B cell (primary cell): ENCODE measurements at regions not wholly inside any gene's neighbourhood (a gene's known extent, or its start where the extent isn't known, plus 50 kb on each side); places are given as distances from the start of the nearest gene placed in this dataset.

Source experiments
- ATAC-seq: fragments of 200-7000 bp; cut with Tn5 transposase; one replicate; pipeline ENCODE4 v1.10.0; 2021; ENCODE audit warnings: low read depth, mild to moderate bottlenecking, moderate number of reproducible peaks, moderate library complexity
- CTCF ChIA-PET: fragments of 350-600 bp; sonication (Branson Sonifier 250); formaldehyde crosslinking; loops from one replicate; lab custom pipeline; 2021; ENCODE audit warnings: antibody characterized with exemption, inconsistent platforms; lab: Charles Lee
- POLR2A ChIA-PET: fragments of 350-600 bp; sonication (Branson Sonifier 250); formaldehyde crosslinking; loops from one replicate; lab custom pipeline; 2021; ENCODE audit warnings: antibody characterized with exemption; lab: Charles Lee
- DNase-seq: peaks from one replicate; pipeline ENCODE4 v3.0.0; 2013
- H2AFZ ChIP-seq: 2 replicates; pipeline ENCODE4 v1.6.1; 2012; ENCODE audit warnings: mild to moderate bottlenecking, low read depth, low read length; ENCODE audit not compliant: insufficient read depth, poor library complexity, severe bottlenecking
- H3K27ac ChIP-seq, 2 donors: 1 replicate in 1 of 2; 2 replicates in 1 of 2; pipeline ENCODE4 v1.5.1; 2012 to 2013; ENCODE audit warnings: low read length in 2 of 2, mild to moderate bottlenecking in 2 of 2, moderate library complexity in 1 of 2
- H3K27me3 ChIP-seq, 4 experiments: fragments of 200-600 bp in 1 of 4; sonication (generic) in 1 of 4; replicated peaks in 1 of 4; 1 replicate in 2 of 4; 2 replicates in 2 of 4; pipeline versions ENCODE4 v1.6.1 to v1.7.0; 2013 to 2016; ENCODE audit warnings: low read length in 3 of 4, mild to moderate bottlenecking in 2 of 4, mixed read lengths in 1 of 4, moderate library complexity in 1 of 4; ENCODE audit not compliant: insufficient read depth in 4 of 4, control insufficient read depth in 3 of 4; ENCODE audit errors: control extremely low read depth in 1 of 4
- H3K36me3 ChIP-seq, 2 experiments: replicated peaks in 1 of 2; 1 replicate in 1 of 2; 2 replicates in 1 of 2; pipeline versions ENCODE4 v1.6.1 to v1.7.1; 2013; ENCODE audit warnings: low read length in 1 of 2; ENCODE audit not compliant: insufficient read depth in 2 of 2, control insufficient read depth in 1 of 2; ENCODE audit errors: control extremely low read depth in 1 of 2, extremely low read depth in 1 of 2
- H3K4me1 ChIP-seq, 2 donors: fragments of 200-600 bp in 1 of 2; sonication (generic) in 1 of 2; 1 replicate in 1 of 2; 2 replicates in 1 of 2; pipeline versions ENCODE4 v1.5.1 to v1.6.1; 2013 to 2017; ENCODE audit warnings: low read length in 2 of 2; ENCODE audit not compliant: control insufficient read depth in 2 of 2, insufficient read depth in 2 of 2
- H3K4me2 ChIP-seq: replicated peaks from 2 replicates; pipeline ENCODE3; 2012; ENCODE audit warnings: mild to moderate bottlenecking, low read depth, low read length; ENCODE audit not compliant: poor library complexity, severe bottlenecking
- H3K4me3 ChIP-seq, 5 experiments: fragments of 200-600 bp in 1 of 5; sonication (generic) in 1 of 5; 1 replicate in 3 of 5; 2 replicates in 2 of 5; pipeline versions ENCODE4 v1.5.1 to v1.7.0; 2011 to 2016; ENCODE audit warnings: low read length in 4 of 5, mild to moderate bottlenecking in 4 of 5, low read depth in 2 of 5, control low read depth in 1 of 5, moderate library complexity in 1 of 5; ENCODE audit not compliant: insufficient read depth in 1 of 5; ENCODE audit errors: control extremely low read depth in 1 of 5, extremely low read depth in 1 of 5
- H3K79me2 ChIP-seq: fragments of 200-600 bp; sonication (generic); one replicate; pipeline ENCODE4 v1.6.0; 2016; ENCODE audit warnings: low read length; ENCODE audit not compliant: control insufficient read depth, insufficient read depth
- H3K9ac ChIP-seq: fragments of 200-600 bp; sonication (generic); 2 replicates; pipeline ENCODE4 v1.6.1; 2017; ENCODE audit warnings: mild to moderate bottlenecking, low read length, moderate library complexity
- H3K9me3 ChIP-seq, 3 donors: one replicate each; pipeline versions ENCODE4 v1.6.1 to v1.7.1; 2013; ENCODE audit warnings: low read length in 2 of 3; ENCODE audit not compliant: control insufficient read depth in 2 of 3, insufficient read depth in 1 of 3; ENCODE audit errors: control extremely low read depth in 1 of 3
- H4K20me1 ChIP-seq: 2 replicates; pipeline ENCODE4 v1.6.0; 2012; ENCODE audit warnings: mild to moderate bottlenecking, low read length; ENCODE audit not compliant: insufficient read depth, control insufficient read depth, poor library complexity, severe bottlenecking
- H3K27ac Mint-ChIP-seq: one replicate; pipeline ENCODE4 v1.8.0; 2021; ENCODE audit warnings: mixed read lengths
- H3K27me3 Mint-ChIP-seq: one replicate; pipeline ENCODE4 v1.8.0; 2021; ENCODE audit warnings: mixed read lengths
- H3K4me1 Mint-ChIP-seq: one replicate; pipeline ENCODE4 v1.8.0; 2021; ENCODE audit warnings: mixed read lengths
- H3K4me3 Mint-ChIP-seq: one replicate; pipeline ENCODE4 v1.8.0; 2021; ENCODE audit warnings: mixed read lengths
- H3K9me3 Mint-ChIP-seq: one replicate; pipeline ENCODE4 v1.8.0; 2022; ENCODE audit warnings: mixed read lengths; ENCODE audit not compliant: insufficient read depth
- CTCF ChIP-seq: fragments of 200-600 bp; IDR thresholded peaks from one replicate; pipeline ENCODE4 v1.8.0; 2022; ENCODE audit warnings: antibody characterized with exemption, mild to moderate bottlenecking
- EZH2 ChIP-seq: IDR thresholded peaks from 2 replicates; pipeline ENCODE4 v1.6.1; 2012; ENCODE audit warnings: borderline replicate concordance, low read depth, mild to moderate bottlenecking, moderate library complexity, low read length; ENCODE audit not compliant: insufficient read depth, poor library complexity, severe bottlenecking
- WGBS: methylation state at CpG from one replicate; pipeline ENCODE4 v1.1.5; 2013; ENCODE audit warnings: missing lambda C conversion rate; ENCODE audit not compliant: insufficient coverage; 5-methylcytosine and 5-hydroxymethylcytosine counted together
- intact Hi-C: fragments of 100-400 bp; cut with micrococcal nuclease; formaldehyde crosslinking; loops from one replicate; pipeline ENCODE4 v1.10.0; 2022

DNA sequence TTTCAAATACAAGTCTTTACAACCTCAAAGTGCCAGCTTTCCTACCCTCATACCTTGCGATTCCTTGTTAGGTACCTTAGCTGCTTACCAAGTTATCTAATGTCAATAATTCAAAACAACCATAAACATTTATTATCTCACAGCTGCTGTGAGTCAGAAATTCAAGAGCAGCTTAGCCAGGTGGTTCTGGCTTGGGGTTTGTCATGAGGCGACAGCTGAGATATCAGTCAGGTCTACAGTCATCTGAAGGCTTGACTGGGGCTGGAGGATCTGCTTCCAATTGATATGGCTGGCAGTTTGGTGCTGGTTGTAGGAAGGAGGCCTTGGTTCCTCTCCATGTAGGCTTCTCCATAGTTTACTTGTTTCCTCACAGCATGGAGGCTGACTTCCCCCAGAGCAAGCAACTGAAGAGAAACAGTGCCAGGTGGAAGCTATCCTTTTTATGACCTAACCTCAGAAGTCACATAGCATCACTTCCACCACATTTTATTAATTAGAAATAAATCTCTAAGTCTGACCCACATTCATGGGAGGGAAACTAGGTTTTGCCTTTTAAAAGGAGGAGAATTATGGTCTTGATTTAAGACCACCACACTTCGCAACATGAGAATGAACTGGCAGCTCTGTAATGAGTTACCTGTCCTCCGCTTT, 103.3 kb upstream of the FGGY start:
- H4K20me1 ChIP-seq = no peaks in the 10 kb centered on the region
- no peaks in the 10 kb centered on the region for H3K4me1 Mint-ChIP-seq
- POLR2A ChIA-PET = no interaction called here
- no peaks in the 10 kb centered on the region for H3K79me2 ChIP-seq
- no peaks in the 10 kb centered on the region for H3K4me1 ChIP-seq
- no peak overlapping the region for H3K27ac ChIP-seq
- no peaks in the 10 kb centered on the region for H3K36me3 ChIP-seq
- CTCF ChIA-PET = no interaction called here
- H3K9me3 Mint-ChIP-seq = no peaks in the 10 kb centered on the region
- TF ChIP-seq EZH2 = no peak
- TF ChIP-seq CTCF = no peak
- H3K4me3 ChIP-seq = no peak overlapping the region
- DNase-seq (no peak), ATAC-seq (no peak)
- no peak overlapping the region for H3K4me2 ChIP-seq
- WGBS = 72% methylated on average over 4 of the region's 4 CpGs
- intact Hi-C loops = no loop called here
- H3K27ac Mint-ChIP-seq = no peak overlapping the region
- H3K27me3 ChIP-seq = no peaks in the 10 kb centered on the region
- no peak overlapping the region for H3K4me3 Mint-ChIP-seq
- no peaks in the 10 kb centered on the region for H3K27me3 Mint-ChIP-seq
- H3K9me3 ChIP-seq = peaks cover 2 to 3% (median 3%) of the 10 kb centered on the region in 3 donors
- H2AFZ ChIP-seq = no peak overlapping the region
- no peak overlapping the region for H3K9ac ChIP-seq

GRCh38 chr1:59194621-59195020, 102.3 kb upstream of the FGGY start:
- no peak overlapping the region for H3K4me3 Mint-ChIP-seq
- H3K4me2 ChIP-seq = no peak overlapping the region
- no peak for TF ChIP-seq CTCF
- no peak for TF ChIP-seq EZH2
- 100% methylated on average over 1 of the region's 2 CpGs for WGBS
- no peaks in the 10 kb centered on the region for H3K27me3 ChIP-seq
- no peak for ATAC-seq
- no peaks in the 10 kb centered on the region for H3K4me1 Mint-ChIP-seq
- ChIA-PET POLR2A (no interaction called here), CTCF (no interaction called here)
- H2AFZ ChIP-seq = no peak overlapping the region
- no peak for DNase-seq
- H3K27ac Mint-ChIP-seq = no peak overlapping the region
- H3K4me1 ChIP-seq = no peaks in the 10 kb centered on the region
- no peaks in the 10 kb centered on the region for H3K79me2 ChIP-seq
- no peak overlapping the region for H3K4me3 ChIP-seq
- no peaks in the 10 kb centered on the region for H4K20me1 ChIP-seq
- H3K27ac ChIP-seq = no peak overlapping the region
- no peaks in the 10 kb centered on the region for H3K36me3 ChIP-seq
- intact Hi-C loops = no loop called here
- H3K9ac ChIP-seq = no peak overlapping the region
- H3K9me3 Mint-ChIP-seq = no peaks in the 10 kb centered on the region
- peaks cover 2 to 3% (median 3%) of the 10 kb centered on the region in 3 donors for H3K9me3 ChIP-seq
- H3K27me3 Mint-ChIP-seq = no peaks in the 10 kb centered on the region
